IPS-20b (cell line): ENCODE measurements at regions not wholly inside any gene's neighbourhood (a gene's known extent, or its start where the extent isn't known, plus 50 kb on each side); places are given as distances from the start of the nearest gene placed in this dataset.

ENCODE experiments used
- H3K27ac ChIP-seq: one replicate; pipeline ENCODE4 v1.5.1; 2013; ENCODE audit warnings: low read length
- H3K27me3 ChIP-seq: 2 replicates; pipeline ENCODE4 v1.6.1; 2013; ENCODE audit warnings: mild to moderate bottlenecking, low read length, inconsistent platforms; ENCODE audit not compliant: insufficient read depth
- H3K36me3 ChIP-seq: 2 replicates; pipeline ENCODE4 v1.6.1; 2013; ENCODE audit warnings: low read depth, mild to moderate bottlenecking, inconsistent platforms, low read length, moderate library complexity; ENCODE audit not compliant: insufficient read depth
- H3K4me1 ChIP-seq: 2 replicates; pipeline ENCODE4 v1.6.1; 2013; ENCODE audit warnings: mild to moderate bottlenecking, control low read depth, inconsistent platforms, low read length, moderate library complexity; ENCODE audit not compliant: insufficient read depth
- H3K4me3 ChIP-seq: 2 replicates; pipeline ENCODE4 v1.5.1; 2013; ENCODE audit warnings: mild to moderate bottlenecking, low read length, inconsistent platforms
- H3K9ac ChIP-seq: 2 replicates; pipeline ENCODE4 v1.6.1; 2013; ENCODE audit warnings: low read depth, mild to moderate bottlenecking, inconsistent platforms, low read length, moderate library complexity
- H3K9me3 ChIP-seq: 2 replicates; pipeline ENCODE4 v1.6.1; 2013; ENCODE audit warnings: mild to moderate bottlenecking, low read depth, low read length, inconsistent platforms; ENCODE audit not compliant: insufficient read depth

DNA sequence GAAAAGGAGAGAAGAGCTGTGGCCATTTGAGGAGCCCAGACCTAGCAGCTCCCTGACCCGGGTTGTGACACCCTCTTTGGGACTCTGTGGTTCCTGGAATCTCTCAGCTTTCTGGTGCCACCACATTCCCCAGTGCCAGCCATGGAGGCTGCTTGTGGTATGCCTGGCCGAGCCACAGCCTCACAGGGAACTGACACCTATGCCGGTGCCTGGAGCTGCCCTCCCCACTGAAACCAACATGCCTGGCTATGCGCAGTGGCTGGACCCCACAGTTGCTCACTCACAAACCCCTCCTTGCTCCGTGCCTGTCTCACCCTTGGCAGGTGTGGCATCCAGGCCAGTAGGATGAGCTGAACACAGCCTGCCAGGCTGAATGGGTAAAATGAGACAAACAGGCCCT, 749.4 kb downstream of the ARAP2 start:
- Histone ChIP-seq H3K27me3 (no peaks in the 10 kb centered on the region), H3K9me3 (peaks cover 5% of the 10 kb centered on the region; the same call in 1 of the 2 replicates), H3K36me3 (no peaks in the 10 kb centered on the region), H3K27ac (no peak overlapping the region), H3K4me3 (no peak overlapping the region), H3K9ac (no peak overlapping the region), H3K4me1 (no peaks in the 10 kb centered on the region)

DNA sequence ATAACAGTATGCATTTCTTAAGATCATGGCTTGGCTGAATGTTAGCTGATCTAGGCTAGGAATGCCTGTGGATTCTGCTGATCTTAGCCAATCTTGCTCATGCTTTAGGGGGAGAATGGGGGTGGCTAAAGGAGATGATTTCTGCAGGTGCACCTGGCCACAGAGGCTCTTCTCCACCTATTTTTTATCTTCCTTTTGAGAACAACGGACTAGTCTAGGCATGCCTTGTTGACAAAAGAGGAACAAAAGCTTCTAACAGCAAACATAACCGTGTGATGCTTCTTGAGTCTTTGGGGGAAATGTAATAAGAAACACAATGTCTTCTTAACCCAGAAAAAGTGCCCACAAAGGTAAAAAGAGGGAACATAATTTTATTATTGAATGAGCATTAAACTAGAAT, 743.5 kb downstream of the ARAP2 start:
- Histone ChIP-seq H3K9ac (no peak overlapping the region), H3K36me3 (no peaks in the 10 kb centered on the region)

DNA sequence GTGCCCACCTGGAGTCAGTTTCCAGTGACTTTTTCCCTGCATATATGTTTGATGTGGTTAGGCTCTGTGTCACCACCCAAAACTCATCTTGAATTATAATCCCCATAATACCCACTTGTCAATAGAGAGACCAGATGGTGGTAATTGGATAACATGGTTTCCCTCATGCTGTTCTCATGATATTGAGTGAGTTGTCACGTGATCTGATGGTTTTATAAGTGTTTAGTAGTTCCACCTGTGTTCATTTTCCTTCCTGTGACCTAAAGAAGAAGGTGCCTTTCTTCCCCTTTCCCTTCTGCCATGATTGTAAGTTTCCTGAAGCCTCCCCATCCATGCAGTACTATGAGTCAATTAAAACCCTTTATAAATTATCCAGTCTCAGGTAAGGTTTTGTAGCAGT, 740.9 kb downstream of the ARAP2 start:
- H3K4me3 ChIP-seq = no peak overlapping the region
- no peak overlapping the region for H3K9ac ChIP-seq
- no peaks in the 10 kb centered on the region for H3K36me3 ChIP-seq
- no peaks in the 10 kb centered on the region for H3K27me3 ChIP-seq
- no peaks in the 10 kb centered on the region for H3K9me3 ChIP-seq
- no peak overlapping the region for H3K27ac ChIP-seq
- H3K4me1 ChIP-seq = no peaks in the 10 kb centered on the region

More for the DNA sequence above, 743.5 kb downstream of the ARAP2 start:
- Histone ChIP-seq H3K4me1 (no peaks in the 10 kb centered on the region), H3K9me3 (no peaks in the 10 kb centered on the region), H3K4me3 (no peak overlapping the region), H3K27me3 (no peaks in the 10 kb centered on the region), H3K27ac (no peak overlapping the region)

DNA sequence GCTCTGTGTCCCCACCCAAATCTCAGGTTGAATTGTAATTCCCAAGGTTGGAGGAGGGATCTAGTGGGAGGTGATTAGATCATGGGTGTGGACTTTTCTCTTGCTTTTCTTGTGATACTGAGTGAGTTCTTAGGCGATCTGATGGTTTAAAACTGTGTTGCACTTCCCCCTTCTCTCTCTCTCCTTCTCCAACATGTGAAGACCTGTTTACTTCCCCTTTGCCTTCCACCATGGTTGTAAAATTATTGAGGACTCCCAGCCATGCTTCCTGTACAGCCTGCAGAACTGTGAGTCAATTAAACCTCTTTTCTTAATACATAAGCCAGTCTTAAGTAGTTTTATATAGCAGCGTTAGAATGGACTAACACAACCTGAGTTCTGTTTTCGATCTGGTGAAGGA, 738.2 kb downstream of the ARAP2 start:
- Histone ChIP-seq H3K9me3 (no peaks in the 10 kb centered on the region), H3K9ac (no peak overlapping the region), H3K27ac (no peak overlapping the region), H3K4me3 (no peak overlapping the region), H3K36me3 (no peaks in the 10 kb centered on the region), H3K27me3 (no peaks in the 10 kb centered on the region), H3K4me1 (no peaks in the 10 kb centered on the region)

DNA sequence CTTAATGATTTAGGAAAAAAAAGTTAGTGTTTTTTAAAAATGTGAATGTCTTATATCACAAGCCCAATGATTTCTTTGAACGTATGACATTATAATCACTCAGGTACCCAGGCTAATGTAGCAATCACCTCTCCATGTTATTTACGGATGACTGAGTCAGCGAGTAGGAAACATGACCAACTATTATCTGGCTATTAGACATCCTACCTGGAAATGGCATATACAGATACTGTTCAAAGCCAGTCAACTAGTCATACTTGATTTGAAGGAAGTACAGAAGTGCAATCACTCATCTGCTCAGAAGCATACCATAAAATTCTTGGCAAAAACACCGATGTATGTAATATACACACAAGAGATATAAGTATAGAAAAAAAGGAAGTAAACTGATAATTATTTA, 732.5 kb downstream of the ARAP2 start:
- H3K9me3 ChIP-seq = no peaks in the 10 kb centered on the region
- H3K36me3 ChIP-seq = no peaks in the 10 kb centered on the region
- no peaks in the 10 kb centered on the region for H3K27me3 ChIP-seq
- H3K4me1 ChIP-seq = no peaks in the 10 kb centered on the region
- H3K4me3 ChIP-seq = no peak overlapping the region
- no peak overlapping the region for H3K9ac ChIP-seq
- H3K27ac ChIP-seq = no peak overlapping the region

DNA sequence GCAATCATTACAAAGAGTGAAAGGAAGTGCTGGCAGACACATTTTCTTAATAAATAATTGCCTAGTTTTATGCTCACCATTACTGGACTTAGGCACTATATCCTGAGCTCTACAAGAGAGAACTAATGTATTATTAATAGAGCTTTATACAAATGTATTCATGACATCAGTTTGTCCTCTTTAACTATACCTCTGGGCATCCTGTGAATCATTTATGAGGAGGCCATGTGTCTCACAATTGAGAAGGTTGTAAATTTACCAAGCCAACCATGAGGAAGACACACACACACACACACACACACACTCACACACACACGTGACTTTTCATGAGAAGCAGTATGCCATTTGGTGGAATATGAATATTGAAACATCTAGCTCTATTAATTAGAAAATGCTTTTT, 728.2 kb downstream of the ARAP2 start:
- Histone ChIP-seq H3K4me3 (no peak overlapping the region), H3K4me1 (no peaks in the 10 kb centered on the region), H3K9ac (no peak overlapping the region), H3K27me3 (no peaks in the 10 kb centered on the region), H3K36me3 (no peaks in the 10 kb centered on the region), H3K27ac (no peak overlapping the region), H3K9me3 (no peaks in the 10 kb centered on the region)

DNA sequence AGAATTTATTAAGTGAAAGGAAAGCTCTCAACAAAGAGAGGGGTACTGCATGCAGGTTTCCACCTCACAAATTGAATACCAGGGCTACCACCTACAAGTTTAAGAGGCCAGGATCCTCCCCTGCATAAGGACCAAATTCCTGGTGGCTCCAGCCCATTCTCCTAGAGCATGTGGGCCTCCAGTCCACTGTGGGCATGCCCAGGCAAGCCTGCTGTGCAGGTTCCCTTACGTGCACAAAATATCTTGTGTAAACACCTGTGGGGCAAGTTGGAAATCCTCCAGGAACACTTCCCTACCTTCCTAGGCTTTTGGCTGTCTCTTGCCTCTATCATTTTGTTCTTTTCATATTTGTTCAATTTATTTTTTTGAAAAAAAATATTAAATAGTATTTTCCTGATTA, 724.3 kb downstream of the ARAP2 start:
- Histone ChIP-seq H3K9me3 (no peaks in the 10 kb centered on the region), H3K27me3 (no peaks in the 10 kb centered on the region), H3K4me1 (no peaks in the 10 kb centered on the region), H3K27ac (no peak overlapping the region), H3K36me3 (no peaks in the 10 kb centered on the region), H3K4me3 (no peak overlapping the region), H3K9ac (no peak overlapping the region)

DNA sequence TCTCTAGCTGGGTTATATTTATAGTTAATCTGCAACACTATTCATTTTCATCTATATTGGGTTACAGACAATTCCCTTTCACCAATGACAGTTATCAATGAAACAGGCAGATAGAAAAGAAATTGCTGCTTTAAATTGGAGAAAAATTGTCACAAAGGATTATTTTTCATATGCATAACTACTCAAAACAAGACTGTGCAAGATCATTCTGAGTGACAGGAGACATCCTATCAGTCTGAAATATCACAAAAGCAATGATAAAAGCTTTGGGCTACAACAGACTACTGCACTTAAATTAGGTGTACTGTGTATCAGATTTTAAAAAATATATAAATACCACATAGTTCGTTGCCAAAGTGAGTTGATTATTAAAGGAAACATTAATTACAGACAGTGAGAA, 722.6 kb downstream of the ARAP2 start:
- Histone ChIP-seq H3K27me3 (no peaks in the 10 kb centered on the region), H3K4me1 (no peaks in the 10 kb centered on the region), H3K27ac (no peak overlapping the region), H3K4me3 (no peak overlapping the region), H3K9ac (no peak overlapping the region), H3K36me3 (no peaks in the 10 kb centered on the region), H3K9me3 (no peaks in the 10 kb centered on the region)

DNA sequence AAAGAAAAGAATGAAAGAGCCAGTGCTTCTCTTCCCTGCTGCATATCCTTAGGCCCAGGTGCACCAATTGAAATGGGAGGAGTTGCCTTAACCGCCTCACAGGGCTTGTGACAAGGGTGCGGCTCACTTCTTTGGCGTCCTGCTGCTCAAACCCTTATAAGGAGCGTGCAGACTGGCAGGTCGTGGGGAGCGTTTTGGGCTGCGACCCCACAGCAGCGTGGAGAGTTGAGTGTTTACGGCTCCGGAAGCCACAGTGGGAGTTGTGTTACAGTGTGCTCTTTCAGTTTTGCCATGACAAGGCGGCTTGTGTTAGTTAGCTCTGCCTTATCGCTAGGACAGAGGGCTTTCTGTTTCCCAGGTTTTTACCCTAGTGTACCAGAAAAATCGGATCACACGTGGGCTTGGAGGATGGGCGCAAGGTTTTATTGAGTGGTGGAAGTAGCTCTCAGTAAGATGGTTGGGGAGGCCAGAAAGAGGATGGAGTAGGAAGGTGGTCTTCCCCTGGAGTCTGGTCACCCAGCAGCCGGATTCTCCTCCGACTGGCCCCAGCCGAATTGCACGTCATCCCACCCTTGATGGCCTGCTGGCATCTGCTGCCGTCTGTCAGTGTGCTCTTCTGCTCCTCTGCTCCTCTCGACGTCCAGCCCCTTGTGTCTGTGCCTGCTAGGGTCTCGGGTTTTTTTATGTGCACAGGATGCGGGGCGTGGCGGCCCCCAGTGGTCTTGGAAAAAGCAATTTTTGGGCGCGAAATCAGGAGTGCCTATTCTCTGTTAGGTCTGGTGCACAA, 718.9 kb downstream of the ARAP2 start:
- Histone ChIP-seq H3K27ac (no peak overlapping the region), H3K36me3 (no peaks in the 10 kb centered on the region), H3K4me1 (no peaks in the 10 kb centered on the region), H3K27me3 (no peaks in the 10 kb centered on the region), H3K4me3 (no peak overlapping the region), H3K9me3 (no peaks in the 10 kb centered on the region), H3K9ac (no peak overlapping the region)

DNA sequence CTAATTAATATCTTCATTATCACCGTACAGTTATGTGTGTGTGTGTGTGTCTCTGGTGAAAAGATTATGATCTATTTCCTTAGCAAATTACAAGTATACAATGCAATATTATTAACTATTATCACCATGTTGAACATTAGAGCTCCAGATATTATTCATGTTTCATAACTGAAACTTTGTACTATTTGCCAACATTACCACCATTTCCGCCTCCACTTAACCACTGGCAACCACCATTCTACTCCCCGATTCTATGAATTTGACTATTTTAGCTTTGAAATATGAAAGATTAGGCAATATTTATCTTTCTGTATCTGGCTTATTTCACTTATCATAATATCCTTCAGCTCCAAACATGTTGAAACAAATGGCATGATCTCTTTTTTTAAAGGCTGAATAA, 717.9 kb downstream of the ARAP2 start:
- Histone ChIP-seq H3K27ac (no peak overlapping the region), H3K36me3 (no peaks in the 10 kb centered on the region), H3K9ac (no peak overlapping the region), H3K4me1 (no peaks in the 10 kb centered on the region), H3K9me3 (0 out of 2 replicates have a peak, but pooled peaks cover under 1% of the 10 kb centered on the region), H3K4me3 (no peak overlapping the region), H3K27me3 (no peaks in the 10 kb centered on the region)

DNA sequence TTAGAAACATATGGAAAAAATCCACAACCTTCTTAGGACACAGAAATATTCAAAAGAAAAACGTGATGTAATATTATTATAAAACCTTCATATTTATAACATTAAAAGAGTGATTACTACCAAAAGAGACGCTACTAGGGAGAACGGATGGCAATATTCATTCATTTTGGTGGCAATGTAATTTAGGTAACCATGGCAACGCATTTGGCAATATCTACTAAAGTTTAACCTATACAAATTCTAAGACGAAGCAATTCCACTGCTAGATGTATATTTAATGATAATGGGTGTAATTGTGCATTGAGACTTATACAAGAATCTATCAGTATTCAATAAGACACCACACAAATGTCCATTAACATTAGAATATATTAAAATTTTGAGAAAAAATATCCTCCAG, 709.4 kb downstream of the ARAP2 start:
- Histone ChIP-seq H3K27me3 (no peaks in the 10 kb centered on the region), H3K4me3 (no peak overlapping the region), H3K27ac (no peak overlapping the region), H3K36me3 (no peaks in the 10 kb centered on the region), H3K4me1 (no peaks in the 10 kb centered on the region), H3K9me3 (peaks cover 8% of the 10 kb centered on the region; the same call in 1 of the 2 replicates), H3K9ac (no peak overlapping the region)

DNA sequence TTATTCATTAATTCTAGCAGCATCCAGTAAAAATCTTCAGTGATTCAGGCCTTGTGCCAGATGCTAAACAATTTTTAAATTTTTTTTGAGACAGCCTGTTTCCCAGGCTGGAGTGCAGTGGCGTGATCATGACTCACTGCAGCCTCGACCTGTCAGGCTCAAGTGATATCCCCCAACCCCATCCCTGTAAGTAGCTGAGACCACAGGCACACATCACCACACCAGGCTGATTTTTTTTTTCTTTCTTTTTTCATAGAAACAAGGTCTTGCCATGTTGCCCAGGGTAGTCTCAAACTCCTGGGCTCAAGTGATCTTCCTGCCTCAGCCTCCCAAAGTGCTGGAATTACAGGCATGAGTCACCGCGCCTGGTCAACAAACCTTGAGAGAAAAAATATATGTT, 705.5 kb downstream of the ARAP2 start:
- H3K27me3 ChIP-seq = no peaks in the 10 kb centered on the region
- no peaks in the 10 kb centered on the region for H3K36me3 ChIP-seq
- no peaks in the 10 kb centered on the region for H3K4me1 ChIP-seq
- H3K4me3 ChIP-seq = no peak overlapping the region
- H3K9me3 ChIP-seq = no peaks in the 10 kb centered on the region
- H3K9ac ChIP-seq = no peak overlapping the region
- no peak overlapping the region for H3K27ac ChIP-seq
